ENCODE measurements at regions not wholly inside any gene's neighbourhood (a gene's known extent, or its start where the extent isn't known, plus 50 kb on each side); places are given as distances from the start of the nearest gene placed in this dataset.

GRCh38 chr19:32219392-32219791, 126.0 kb upstream of the ZNF507 start:
- TF ChIP-seq, protein P1, sequence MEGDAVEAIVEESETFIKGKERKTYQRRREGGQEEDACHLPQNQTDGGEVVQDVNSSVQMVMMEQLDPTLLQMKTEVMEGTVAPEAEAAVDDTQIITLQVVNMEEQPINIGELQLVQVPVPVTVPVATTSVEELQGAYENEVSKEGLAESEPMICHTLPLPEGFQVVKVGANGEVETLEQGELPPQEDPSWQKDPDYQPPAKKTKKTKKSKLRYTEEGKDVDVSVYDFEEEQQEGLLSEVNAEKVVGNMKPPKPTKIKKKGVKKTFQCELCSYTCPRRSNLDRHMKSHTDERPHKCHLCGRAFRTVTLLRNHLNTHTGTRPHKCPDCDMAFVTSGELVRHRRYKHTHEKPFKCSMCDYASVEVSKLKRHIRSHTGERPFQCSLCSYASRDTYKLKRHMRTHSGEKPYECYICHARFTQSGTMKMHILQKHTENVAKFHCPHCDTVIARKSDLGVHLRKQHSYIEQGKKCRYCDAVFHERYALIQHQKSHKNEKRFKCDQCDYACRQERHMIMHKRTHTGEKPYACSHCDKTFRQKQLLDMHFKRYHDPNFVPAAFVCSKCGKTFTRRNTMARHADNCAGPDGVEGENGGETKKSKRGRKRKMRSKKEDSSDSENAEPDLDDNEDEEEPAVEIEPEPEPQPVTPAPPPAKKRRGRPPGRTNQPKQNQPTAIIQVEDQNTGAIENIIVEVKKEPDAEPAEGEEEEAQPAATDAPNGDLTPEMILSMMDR (IDR thresholded peaks at IDR 0.05), result no peak
- TF ChIP-seq POLR2A (IDR thresholded peaks at IDR 0.05), result no peak
